ENCODE measurements at regions not wholly inside any gene's neighbourhood (a gene's known extent, or its start where the extent isn't known, plus 50 kb on each side); places are given as distances from the start of the nearest gene placed in this dataset.
A peak's percentile ranks its signal among the peaks of the same experiment; 100 is the strongest.
"Not testable (repeated sequence)": the region's sequence is repeated elsewhere in the genome, so short reads cannot be mapped to it uniquely, and the experiment has no call there.

DNA sequence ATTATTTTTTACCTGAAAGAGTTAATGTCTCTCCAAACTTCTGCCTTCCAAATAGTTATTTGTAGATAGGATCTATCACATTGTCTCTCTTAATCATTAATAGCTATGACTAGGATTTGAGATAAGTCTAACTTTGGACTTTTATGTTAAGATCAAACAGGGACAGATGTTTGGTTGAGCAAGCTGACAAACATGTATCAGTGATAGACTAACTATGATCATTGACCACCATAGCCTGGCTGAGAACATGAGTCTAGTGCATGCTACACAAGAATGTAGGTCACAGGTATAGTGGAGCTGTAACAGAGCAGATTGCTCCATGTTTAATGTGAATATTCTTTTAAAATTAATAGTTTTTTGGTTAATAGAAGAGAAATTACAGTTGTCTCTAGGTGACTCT is 52.0 kb downstream of the SYT15B start:
- DNase-seq, result not testable (repeated sequence)

DNA sequence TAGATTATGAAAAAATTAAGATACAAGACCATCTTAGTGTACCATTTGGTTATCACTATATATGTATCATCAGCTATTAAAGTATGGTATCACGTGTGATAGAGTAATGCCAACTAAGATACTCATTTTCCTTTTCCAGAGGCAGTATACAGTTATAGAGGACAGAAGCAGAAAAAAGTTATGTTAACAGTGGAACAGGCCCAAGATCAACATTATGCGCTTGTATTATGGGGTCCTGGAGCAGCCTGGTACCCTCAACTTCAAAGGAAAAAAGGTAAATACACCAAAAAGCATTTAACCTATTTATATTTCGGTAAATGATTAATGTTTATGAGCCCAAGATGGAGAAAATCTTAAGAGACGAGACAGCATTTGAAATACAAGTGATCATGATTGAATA is 52.9 kb downstream of the SYT15B start:
- not testable (repeated sequence) for DNase-seq

DNA sequence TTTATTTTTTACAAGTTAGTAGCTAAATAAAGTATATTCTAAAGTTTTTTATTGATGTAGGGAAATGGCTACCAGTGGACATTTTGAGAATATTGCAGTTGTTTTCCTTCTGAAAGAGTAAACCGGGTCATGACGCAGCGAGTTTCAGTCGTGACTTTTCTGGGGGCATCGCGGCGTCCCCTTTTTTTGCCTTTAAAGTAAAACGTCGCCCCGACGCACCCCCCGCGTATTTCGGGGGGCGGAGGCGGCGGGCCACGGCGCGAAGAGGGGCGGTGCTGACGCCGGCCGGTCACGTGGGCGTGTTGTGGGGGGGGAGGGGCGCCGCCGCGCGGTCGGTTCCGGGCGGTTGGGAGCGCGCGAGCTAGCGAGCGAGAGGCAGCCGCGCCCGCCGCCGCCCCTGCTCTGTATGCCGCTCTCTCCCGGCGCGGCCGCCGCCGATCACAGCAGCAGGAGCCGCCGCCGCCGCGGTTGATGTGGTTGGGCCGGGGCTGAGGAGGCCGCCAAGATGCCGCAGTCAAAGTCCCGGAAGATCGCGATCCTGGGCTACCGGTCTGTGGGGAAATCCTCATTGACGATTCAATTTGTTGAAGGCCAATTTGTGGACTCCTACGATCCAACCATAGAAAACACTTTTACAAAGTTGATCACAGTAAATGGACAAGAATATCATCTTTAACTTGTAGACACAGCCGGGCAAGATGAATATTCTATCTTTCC is 57.5 kb downstream of the SYT15B start:
- not testable (repeated sequence) for DNase-seq

DNA sequence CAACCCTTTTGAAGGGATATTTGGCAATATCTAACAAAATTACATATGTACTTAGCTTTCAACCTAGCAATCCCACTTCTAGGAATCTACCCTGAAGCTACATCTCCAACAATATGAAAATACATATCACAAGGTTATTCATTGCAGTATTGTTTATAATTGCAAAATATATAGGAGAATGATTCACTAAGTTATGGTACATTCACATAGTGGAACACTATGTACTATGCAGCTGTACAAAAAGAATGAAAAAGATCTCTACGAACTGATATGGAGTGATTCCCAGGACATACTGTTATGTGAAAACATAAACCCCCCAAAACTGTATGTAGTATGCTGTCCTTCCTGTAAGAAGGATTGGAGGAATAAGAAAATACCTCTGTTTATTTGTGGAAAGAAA is 62.1 kb downstream of the SYT15B start:
- not testable (repeated sequence) for DNase-seq

DNA sequence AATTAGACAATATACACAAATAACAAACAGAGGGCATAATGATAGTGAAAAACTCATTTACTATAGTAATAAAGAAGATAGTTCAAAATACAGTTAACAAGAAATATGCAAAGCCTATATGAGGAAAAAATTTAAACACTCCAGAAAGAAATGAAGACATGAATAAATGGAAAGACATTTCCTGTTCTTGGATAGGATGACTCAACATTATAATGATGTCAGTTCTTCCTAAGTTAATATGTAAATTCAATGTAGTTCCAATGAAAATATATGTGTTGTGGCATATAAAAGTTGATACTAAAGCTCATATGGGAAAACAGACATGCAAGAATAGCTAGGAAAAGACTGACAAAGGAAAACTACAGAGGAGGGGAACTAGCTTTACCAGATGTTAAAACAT is 63.5 kb downstream of the SYT15B start:
- not testable (repeated sequence) for DNase-seq

DNA sequence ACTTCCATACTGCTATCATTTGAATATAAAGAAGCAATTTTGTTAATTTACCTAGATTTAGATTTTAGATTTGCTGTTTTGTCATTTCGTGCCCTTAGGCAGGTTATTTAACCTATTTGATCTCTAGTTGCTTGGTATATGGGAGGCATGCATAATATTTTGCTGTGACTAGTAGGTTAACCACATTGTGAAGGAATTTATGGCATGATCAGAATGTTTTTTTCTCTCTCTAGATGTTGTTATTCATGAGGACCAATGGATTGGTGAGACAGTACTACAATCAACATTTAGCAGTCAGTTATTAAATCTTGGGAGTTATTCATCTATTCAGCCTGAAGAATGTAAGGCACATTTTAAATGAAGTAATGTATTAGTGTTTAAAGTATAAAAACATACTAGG is 67.2 kb downstream of the SYT15B start:
- DNase-seq, result not testable (repeated sequence)

DNA sequence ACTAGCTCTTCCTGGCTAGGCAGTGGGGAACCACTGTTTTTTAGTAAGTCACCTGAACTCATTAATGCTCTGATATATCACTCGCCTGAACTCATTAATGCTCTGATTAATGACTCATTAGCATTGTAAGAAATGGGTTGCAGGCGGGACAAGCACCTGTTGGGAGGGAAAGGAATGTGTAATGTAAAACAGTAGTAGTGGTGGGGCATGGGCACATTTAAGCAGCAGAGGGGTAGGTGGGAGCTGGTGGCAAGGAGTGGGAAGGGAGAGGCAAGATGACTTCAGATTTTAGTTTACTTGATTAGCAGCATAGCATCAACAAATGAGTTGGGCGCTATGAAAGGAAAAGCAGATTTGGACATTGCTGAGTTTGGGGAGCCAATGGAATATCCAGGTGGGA is 68.2 kb downstream of the SYT15B start:
- not testable (repeated sequence) for DNase-seq

DNA sequence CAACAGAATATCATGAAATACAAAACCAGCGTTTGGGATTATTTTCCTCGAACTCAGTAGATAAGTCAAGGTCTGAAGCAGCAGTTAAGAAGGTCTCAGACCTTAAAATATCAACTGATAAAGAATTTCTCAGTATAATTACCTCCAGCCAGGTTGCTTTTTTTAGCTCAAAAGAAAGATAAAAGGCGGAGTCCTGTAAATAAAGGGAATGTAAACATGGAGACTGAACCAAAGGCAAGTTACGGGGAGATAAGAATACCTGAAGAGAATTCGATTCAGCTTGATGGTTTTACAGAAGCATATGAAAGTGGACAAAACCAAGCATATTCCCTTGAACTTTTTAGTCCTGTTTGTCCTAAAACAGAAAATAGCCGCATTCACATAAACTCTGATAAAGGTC is 73.1 kb downstream of the SYT15B start:
- not testable (repeated sequence) for DNase-seq

DNA sequence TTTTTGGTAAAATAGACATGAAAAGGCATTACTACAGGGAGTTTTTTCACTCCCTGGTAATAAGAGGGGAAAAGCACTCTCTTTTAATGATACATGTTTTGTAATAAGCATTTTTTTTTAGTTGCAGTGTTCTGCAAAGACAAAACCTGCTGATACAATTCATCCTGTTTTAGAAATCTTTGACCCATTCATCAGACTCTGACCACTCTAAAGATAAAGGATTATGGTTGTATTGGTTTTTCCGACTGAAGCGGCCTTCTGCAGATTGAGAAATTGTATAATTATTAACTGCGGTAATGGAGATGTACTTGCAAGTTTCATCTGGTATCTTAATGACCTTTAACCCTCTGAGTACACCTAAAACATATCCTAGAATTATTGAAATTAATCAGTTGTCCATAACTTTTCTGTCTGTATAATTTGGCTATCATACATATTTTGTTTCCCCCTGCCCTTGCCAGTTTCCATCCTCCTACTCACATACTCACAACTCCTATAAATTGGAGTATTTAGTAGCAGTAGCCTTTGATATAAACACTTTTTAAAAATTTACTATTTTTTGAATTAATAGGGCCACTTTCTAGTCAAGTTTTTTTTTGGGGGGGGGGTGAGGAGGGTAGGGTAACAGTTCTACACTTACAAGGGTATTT is 79.4 kb downstream of the SYT15B start:
- DNase-seq, result not testable (repeated sequence)

DNA sequence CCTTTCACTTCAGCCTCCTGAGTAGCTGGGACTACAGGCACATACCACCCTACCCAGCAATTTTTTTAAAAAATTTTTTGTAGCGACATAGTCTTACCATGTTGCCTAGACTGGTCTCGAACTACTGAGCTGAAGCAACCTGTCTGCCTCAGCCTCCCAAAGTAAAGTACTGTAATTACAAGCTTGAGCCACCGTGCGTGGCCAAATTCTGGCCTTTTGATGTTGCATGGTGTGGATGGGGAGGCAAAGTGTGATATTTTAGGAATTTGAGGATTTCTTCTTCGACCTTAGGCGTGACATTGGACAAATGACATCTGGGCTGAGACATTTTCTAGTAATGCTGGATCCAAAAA is 81.8 kb downstream of the SYT15B start:
- DNase-seq, result not testable (repeated sequence)

DNA sequence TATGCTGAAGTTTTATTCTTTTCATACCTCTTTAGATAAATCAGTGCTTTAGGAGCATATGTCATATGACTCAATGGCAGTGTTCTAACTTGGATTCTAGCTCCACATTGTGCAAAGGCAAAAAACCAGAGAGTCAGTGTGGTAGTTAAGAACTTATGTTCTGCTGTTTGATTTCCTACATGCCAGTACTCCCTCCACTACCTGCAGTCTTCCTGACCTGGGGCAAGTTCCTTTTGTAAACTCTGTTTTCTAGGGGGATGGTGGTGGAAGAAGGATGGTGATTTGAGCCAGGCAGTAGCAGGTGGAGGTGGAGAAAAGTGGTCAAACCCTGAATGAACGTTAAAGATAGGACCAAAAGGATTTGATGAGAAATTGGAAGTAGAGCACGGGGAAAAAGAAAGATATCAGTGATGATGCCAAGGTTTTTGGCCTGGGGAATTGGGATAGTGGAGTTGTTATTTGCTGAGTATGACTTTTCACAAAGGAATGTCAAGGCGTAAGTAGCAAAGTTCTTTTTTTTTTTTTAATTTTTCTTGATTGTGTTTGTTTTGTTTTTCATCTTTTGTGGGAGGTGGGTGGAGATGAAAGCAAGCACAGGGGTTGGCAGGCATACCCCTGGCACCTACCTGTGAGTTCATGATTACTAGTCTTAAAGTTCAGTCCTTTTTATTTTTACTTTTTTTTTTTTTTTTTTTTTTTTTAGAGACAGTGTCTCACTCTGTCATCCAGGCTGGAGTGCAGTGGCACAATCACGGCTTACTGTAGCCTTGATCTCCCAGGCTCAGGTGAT is 82.3 kb downstream of the SYT15B start:
- not testable (repeated sequence) for DNase-seq

DNA sequence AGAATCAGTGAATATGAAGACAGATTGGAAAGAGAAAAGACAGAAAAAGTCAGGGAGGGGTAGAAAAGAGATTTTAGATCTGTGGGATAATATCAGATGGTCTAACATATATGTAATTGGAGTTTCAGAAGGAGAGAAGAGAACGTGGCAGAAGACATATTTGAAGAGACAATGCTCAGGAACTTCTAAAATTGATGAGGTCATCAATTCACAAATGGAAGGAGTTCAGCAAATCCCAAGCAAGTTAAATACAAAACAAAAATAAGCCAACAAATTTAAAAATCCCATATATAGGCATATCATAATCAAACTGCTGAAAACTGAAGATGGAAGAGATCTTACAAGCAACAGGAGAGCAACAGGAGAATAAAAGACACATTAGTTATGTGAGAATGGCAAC is 87.3 kb downstream of the SYT15B start:
- not testable (repeated sequence) for DNase-seq

DNA sequence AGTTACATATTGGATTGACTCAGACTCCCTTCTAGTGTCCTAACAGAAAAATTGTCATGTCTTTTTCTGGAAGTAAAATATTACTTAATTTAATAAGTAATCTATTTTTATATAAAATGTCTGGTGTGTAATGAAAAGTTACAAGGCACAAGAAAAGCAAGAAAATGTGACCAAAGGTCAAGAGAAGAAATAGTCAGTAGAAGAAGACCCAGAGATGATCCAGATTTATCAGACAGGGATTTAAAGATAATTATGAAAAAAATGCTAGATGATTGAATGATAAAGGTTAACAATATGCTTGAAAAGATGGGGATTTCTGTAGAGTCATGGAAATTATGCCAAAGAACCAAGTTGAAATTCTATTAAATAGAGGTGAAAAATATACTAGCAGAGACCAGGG is 87.8 kb downstream of the SYT15B start:
- DNase-seq, result not testable (repeated sequence)

DNA sequence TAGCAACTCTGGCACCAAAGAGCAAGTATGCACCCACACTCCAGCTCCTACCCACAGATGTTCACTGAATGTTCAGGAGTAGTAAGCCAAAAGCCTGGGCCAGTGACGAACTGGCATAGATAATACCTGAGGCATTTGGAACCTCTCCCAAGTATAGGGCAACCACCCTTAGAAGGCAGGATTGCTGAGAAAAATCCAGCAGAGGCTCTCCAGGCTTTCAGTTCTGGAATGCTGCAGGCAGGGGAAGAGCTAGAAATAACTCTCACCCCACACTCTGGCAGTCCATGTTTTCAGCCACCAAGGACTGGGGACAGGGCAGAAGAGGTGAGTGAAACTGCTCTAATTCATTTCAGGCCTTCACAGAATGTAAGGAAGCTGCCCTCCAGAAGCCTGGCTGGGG is 90.3 kb downstream of the SYT15B start:
- DNase-seq, result not testable (repeated sequence)

DNA sequence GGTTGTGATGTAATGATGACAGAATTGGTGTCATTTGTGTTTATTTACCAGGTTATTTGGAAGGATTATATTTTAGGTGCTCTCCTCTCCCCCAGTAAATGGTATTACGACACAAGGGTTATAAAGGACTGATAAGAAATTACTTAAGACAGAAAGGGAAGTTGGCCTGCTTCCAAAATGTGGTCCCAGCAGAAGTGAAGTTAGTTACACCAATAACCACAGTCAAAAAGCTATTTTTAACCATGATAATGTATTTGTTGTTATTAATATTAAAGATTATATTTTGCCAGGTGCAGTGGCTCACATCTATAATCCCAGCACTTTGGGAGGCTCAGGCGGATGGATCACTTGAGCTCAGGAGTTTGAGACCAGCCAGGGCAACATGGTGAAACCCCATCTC is 92.5 kb downstream of the SYT15B start:
- not testable (repeated sequence) for DNase-seq

DNA sequence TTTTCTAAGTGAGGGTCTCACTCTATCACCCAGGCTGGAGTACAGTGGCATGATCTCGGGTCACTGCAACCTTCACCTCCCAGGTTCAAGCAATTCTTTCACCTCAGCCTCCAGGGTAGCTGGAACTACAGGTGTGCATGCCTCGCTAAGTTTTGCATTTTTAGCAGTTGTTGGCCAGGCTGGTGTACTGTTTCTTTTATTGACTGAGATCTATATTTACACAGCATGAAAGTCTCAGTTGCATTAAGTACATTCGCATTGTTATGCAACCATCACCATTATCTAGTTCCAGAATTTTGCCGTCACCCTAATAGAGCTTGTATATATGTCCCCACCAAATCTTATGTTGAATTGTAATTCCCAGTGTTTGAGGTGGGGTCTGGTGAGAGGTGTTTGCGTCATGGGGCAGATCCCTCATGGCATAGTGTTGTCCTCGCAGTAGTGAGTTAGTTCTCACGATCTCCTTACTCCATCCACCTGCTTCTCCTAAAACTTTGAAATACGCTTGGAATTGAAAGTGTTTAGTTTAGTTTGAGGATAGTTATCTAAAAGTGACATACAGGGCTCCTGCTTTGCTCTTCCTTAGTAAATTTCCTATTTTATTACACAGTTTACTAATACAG is 101.3 kb downstream of the SYT15B start:
- DNase-seq, result not testable (repeated sequence)

DNA sequence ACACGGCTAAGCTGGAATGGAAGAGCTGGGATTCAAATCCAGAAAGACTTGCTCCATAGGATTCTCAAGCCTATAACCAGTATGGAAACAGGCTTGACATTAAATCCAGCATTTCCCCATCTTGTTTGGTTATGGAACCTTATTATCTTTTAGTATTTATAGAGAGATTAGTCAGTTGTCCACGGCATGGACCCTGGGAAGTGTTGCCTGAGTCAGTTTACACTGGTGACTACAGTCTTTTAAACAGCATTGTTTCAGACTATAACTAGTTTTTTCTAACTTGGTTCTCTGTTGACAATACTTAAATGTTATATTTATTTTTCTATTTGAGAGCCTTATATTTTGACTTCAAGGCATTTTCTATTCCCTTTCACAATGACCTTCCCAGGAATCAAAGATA is 106.7 kb downstream of the SYT15B start:
- not testable (repeated sequence) for DNase-seq

DNA sequence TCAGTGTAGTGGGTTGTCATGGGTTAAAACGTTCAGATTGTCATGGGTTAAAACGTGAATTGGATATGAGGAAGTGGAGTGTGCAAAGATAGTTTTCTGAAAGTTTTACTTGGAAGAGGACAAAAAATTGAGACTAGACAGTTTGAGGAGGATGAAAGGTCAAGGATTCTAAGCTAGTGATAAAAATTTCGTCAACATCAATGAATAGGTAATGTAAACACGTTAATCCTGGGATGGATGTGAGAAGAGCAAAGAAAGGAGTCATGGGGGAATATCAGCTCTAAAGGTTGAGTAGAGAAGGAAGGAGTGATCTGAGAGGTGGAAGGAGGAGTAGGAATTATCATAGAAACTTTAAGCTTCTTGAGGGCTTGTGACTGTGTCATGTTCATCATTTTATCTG is 109.2 kb downstream of the SYT15B start:
- not testable (repeated sequence) for DNase-seq

DNA sequence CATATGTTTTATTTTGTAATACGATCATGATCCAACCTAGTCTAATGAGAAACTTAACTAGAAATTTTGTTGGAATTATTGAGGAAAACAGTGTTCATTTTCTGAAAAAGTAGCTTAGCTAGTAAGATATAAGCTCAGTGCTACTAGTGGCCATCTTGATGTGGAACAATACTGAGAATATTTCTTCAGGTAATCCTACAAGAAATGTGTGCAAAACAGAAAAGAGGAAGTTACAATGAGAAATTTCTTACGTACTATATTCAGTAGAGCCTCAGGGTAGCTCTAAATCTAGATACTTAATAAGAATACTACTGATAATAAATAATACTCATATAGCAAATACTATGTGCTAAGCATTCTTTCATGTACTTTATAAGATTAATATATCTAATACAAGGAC is 114.8 kb downstream of the SYT15B start:
- not testable (repeated sequence) for DNase-seq

DNA sequence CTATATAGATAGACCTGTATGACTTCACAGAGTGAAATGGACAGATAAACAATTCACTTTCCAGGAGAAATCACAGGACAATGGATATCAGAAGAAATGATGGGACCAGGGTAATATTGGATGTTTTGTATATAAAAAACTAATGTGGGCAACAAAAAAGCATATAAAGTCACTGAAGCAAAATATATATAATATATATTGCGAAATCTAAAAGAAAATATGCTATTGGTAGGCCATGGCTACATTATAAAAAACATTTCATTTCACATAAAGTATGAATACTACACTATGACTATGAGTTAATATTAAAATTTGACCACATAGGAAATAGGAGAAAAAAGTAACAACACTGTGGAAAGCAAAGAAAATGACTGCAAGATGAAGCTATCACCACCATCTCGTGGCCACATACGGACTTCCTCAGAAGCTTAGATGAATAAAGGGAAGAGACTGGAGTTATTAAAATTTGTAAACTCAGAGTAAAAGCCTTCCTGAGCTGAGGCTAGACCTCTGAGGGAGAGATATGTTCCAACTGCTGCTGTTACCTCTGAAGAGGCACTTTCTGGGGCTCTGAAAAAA is 115.8 kb downstream of the SYT15B start:
- DNase-seq, result peak; percentile 0

DNA sequence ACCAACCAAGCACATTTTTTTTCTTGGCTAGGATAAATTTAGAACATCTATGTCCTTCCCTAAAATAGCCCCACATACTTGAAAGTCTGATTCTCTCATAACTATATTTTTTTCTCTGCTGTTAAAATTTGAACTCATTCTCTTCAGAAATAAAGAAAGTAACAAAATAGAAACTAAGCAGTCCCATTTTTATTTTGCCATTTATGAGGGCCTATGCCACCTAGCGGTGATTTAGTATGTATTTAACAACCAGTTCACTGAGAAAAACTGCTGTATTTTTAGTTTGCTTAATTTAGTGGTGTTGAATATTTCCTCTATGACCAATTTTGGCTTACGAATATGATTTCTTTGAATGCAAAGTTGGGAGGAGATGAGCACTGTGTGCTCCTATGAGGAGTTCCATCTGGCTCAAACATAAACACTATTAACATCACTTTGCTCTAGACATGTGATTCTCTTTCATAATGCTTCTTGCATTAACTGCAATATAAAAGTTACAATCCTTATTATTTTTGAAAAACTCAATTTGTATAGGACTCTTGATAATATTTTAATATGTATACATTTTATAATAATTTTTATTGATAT is 116.6 kb downstream of the SYT15B start:
- DNase-seq, result not testable (repeated sequence)

DNA sequence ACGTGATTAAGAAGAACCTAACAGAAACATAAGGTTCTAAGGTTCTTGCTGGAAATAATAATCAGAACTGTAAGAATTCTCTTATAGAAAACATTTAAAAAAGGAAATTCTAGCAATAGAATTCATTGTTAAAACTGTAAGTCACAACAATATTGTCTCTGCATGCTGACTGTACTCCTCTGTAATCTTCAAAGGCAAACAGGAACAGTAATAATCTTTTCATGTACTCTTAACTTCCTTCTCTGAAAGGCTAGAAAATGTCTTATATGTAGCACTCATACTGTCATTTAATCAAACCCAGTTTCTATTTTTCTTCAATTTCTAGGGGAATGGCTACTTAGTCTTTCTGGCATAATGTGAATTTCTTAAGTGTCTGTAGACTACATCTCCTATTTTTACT is 103.5 kb upstream of the AGAP9 start:
- DNase-seq, result not testable (repeated sequence)

DNA sequence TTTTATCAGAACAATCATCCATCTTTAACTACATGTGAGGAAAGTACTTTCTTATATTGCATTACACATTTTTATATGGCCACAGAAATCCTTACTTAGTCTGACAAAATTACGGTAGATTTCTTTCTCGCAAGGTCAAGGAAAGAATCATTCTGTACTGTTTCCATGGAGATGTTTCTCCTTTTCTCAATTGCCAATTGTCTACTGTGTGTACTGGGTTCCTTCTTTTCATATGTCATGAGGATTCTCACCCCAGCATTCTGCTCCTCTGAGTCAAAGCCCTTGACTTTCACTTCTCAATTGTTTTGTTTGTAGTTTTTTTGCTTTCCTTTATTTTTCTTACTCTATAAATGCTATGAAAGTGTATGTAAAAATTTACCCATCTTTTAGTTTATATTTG is 99.3 kb upstream of the AGAP9 start:
- DNase-seq, result not testable (repeated sequence)

Data from suppressor macrophage treated with lipopolysaccharide for 4 hours (primary cell).